ENCODE measurements at regions not wholly inside any gene's neighbourhood (a gene's known extent, or its start where the extent isn't known, plus 50 kb on each side); places are given as distances from the start of the nearest gene placed in this dataset.

- H3K4me3 ChIP-seq, result no peak overlapping the region
- no peaks in the 10 kb centered on the region for H3K36me3 ChIP-seq
- ATAC-seq, result no peak
- TF ChIP-seq CTCF (IDR thresholded peaks at IDR 0.05), result no peak
- H3K9me3 ChIP-seq, result no peaks in the 10 kb centered on the region
- no peaks in the 10 kb centered on the region for H3K27me3 ChIP-seq
- peak in 2 of 4 donors; percentile 43 to 65 for DNase-seq
- intact Hi-C loops (cut with DNase I), result no loop called here
- H3K27ac ChIP-seq, result no peak overlapping the region
- H3K4me1 ChIP-seq, result no peaks in the 10 kb centered on the region
Observed at GRCh38 chr5:56746553-56747339, 68.6 kb upstream of the MAP3K1 start.

DNA sequence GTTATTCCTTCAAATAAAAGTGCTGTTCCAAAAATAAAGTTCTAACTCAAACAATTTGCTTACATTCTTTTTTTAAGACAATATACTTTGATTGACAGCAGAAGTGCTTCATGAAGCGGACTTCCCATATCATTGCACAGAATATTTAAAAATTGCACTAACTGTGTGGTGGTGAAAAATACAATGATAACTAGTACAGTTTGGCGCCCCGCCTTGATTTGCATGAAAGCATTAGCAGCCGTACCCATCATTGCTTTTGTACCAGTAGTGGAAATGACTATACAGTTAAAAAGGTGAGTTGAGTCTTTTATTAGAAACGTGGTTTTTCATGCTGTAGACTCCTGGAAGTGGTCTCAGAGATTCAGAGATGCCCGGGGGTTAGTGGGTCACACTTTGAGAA lies 69.5 kb upstream of the MAP3K1 start:
- Histone ChIP-seq H3K4me1 (no peaks in the 10 kb centered on the region), H3K9me3 (no peaks in the 10 kb centered on the region), H3K27ac (no peak overlapping the region), H3K36me3 (no peaks in the 10 kb centered on the region), H3K4me3 (no peak overlapping the region), H3K27me3 (no peaks in the 10 kb centered on the region)
- ATAC-seq, result no peak
- intact Hi-C loops (cut with DNase I), result no loop called here
- no peak for TF ChIP-seq CTCF (IDR thresholded peaks at IDR 0.05)
- no peak for DNase-seq

DNA sequence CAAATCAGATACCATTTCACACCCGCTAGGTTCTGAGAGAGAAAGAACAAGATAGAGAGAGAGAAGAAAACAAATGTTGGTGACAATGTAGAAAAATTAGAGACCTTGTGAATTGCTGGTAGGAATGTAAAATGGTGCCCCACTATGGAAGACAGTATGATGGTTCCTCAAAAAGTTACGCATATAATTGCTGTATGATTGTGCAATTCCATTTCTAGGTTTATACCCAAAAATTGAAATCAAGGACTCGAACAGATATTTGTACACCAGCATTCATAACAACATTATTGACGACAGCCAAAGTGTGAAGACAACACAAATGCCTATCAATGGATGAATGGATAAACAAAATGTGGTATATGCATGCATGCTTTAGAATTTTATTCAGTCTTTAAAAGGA lies 74.5 kb upstream of the MAP3K1 start:
- no peaks in the 10 kb centered on the region for H3K27me3 ChIP-seq
- no peaks in the 10 kb centered on the region for H3K36me3 ChIP-seq
- ATAC-seq (no peak), DNase-seq (no peak)
- peaks cover 0 to 18% of the 10 kb centered on the region in 2 donors for H3K4me1 ChIP-seq
- intact Hi-C loops (cut with DNase I), result no loop called here
- no peak overlapping the region for H3K4me3 ChIP-seq
- H3K27ac ChIP-seq, result no peak overlapping the region
- no peak for TF ChIP-seq CTCF (IDR thresholded peaks at IDR 0.05)
- no peaks in the 10 kb centered on the region for H3K9me3 ChIP-seq

DNA sequence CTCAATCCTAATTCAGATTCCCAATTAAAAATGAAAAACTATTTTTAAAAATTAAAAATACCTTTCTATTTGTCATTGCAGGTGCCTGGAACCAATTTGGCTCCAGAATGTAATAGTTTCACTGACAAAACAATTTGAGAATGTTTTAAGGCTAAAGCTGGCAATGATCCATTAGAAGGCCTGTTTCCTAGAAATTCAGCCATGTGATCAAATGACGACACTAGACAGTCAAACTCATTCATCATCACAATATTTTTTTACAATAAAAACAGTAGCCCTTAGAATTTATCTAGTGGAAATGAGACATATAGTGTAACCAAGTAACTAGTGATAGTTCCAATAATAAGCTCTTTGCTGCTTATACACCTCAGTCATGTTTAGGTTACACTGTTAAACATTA lies 75.4 kb upstream of the MAP3K1 start:
- peaks cover 0 to 26% of the 10 kb centered on the region in 2 donors for H3K4me1 ChIP-seq
- intact Hi-C loops (cut with DNase I), result no loop called here

More for the DNA sequence above, 75.4 kb upstream of the MAP3K1 start:
- no peak for DNase-seq
- Histone ChIP-seq H3K27me3 (no peaks in the 10 kb centered on the region), H3K9me3 (no peaks in the 10 kb centered on the region), H3K36me3 (no peaks in the 10 kb centered on the region), H3K4me3 (no peak overlapping the region), H3K27ac (no peak overlapping the region)
- no peak for ATAC-seq
- no peak for TF ChIP-seq CTCF (IDR thresholded peaks at IDR 0.05)

Measured in left lung (tissue), 4 donors.